K562 (cell line): ENCODE measurements at regions not wholly inside any gene's neighbourhood (a gene's known extent, or its start where the extent isn't known, plus 50 kb on each side); places are given as distances from the start of the nearest gene placed in this dataset.

ENCODE experiments used
- ATAC-seq: fragments of 200-7000 bp; cut with Tn5 transposase; 3 replicates; pipeline ENCODE4 v1.9.1; 2020; ENCODE audit warnings: moderate library complexity
- BruUV-seq: library from RNA; stranded (reverse); fragments of 400-500 nt; replicated peaks from 2 replicates; lab custom pipeline; 2021; lab: Mats Ljungman, UMichigan
- CTCF ChIA-PET: fragments of 300-600 bp; formaldehyde crosslinking; extraction: SDS; loops from one replicate; lab custom pipeline; 2021; ENCODE audit warnings: low intra/inter-chr PET ratio; lab: Yijun Ruan, JAX
- POLR2A ChIA-PET: fragments of 300-600, 350-650 bp; sonication (Branson Sonifier 250); formaldehyde crosslinking; extraction: SDS; loops from one replicate; lab custom pipeline; 2021; ENCODE audit warnings: antibody characterized with exemption, inconsistent platforms; lab: Yijun Ruan, JAX
- DNase-seq, 4 experiments: peaks; one replicate each; pipeline versions ENCODE4 v3.0.0 to v3.0.0-alpha.2; 2011 to 2018; ENCODE audit warnings: low spot score in 3 of 4, mixed read lengths in 3 of 4; ENCODE audit errors: extremely low read depth in 1 of 4
- FAIRE-seq: peaks from 2 replicates; lab custom pipeline; 2011; peaks lifted over from hg19 to GRCh38; lab: Jason Lieb, UNC
- H2AFZ ChIP-seq: 2 replicates; pipeline ENCODE4 v1.6.0; 2011; ENCODE audit warnings: low read depth, low read length, control low read depth, inconsistent platforms
- H3K27ac ChIP-seq: fragments of 200-600 bp; 3 replicates; pipeline ENCODE4 v1.8.0; 2011; ENCODE audit warnings: low read depth, mild to moderate bottlenecking, control low read depth, inconsistent platforms, low read length, moderate library complexity, mixed read lengths; ENCODE audit errors: extremely low read depth
- H3K27me3 ChIP-seq, 2 experiments: fragments of 300-600 bp in 1 of 2; 2 replicates in 1 of 2; 3 replicates in 1 of 2; pipeline versions ENCODE4 v1.6.0 to v1.8.0; 2011; ENCODE audit warnings: inconsistent platforms in 2 of 2, low read length in 2 of 2, mild to moderate bottlenecking in 1 of 2, mixed read lengths in 1 of 2, moderate library complexity in 1 of 2; ENCODE audit not compliant: control insufficient read depth in 2 of 2, insufficient read depth in 2 of 2
- H3K36me3 ChIP-seq: fragments of 300-600 bp; 3 replicates; pipeline ENCODE4 v1.8.0; 2011; ENCODE audit warnings: mild to moderate bottlenecking, low read length, inconsistent platforms; ENCODE audit not compliant: control insufficient read depth, insufficient read depth
- H3K4me1 ChIP-seq, 2 experiments: fragments of 200-600 bp in 1 of 2; replicated peaks in 1 of 2; 2 replicates in 1 of 2; 3 replicates in 1 of 2; pipeline versions ENCODE4 v1.5.1 to v1.8.0; 2011; ENCODE audit warnings: inconsistent platforms in 2 of 2, low read length in 2 of 2, mild to moderate bottlenecking in 1 of 2, mixed read lengths in 1 of 2, moderate library complexity in 1 of 2; ENCODE audit not compliant: control insufficient read depth in 2 of 2, insufficient read depth in 2 of 2
- H3K4me2 ChIP-seq: 2 replicates; pipeline ENCODE4 v1.6.1; 2011; ENCODE audit warnings: low read length, control low read depth, inconsistent platforms, mixed read lengths; ENCODE audit not compliant: insufficient read depth
- H3K4me3 ChIP-seq: fragments of 200-600 bp; sonication (generic), shearing (Covaris generic); 2 replicates; pipeline ENCODE4 v1.5.1; 2016; ENCODE audit warnings: control low read depth, inconsistent platforms
- H3K79me2 ChIP-seq: fragments of 200-600 bp; 3 replicates; pipeline ENCODE4 v1.8.0; 2011; ENCODE audit warnings: low read length, inconsistent platforms; ENCODE audit not compliant: control insufficient read depth, insufficient read depth
- H3K9ac ChIP-seq, 2 experiments: 2 replicates each; pipeline versions ENCODE4 v1.6.0 to v1.6.1; 2011; ENCODE audit warnings: low read depth in 2 of 2, low read length in 2 of 2, control low read depth in 1 of 2, inconsistent platforms in 1 of 2, mild to moderate bottlenecking in 1 of 2, mixed read lengths in 1 of 2; ENCODE audit not compliant: insufficient read depth in 1 of 2
- H3K9me1 ChIP-seq: one replicate; pipeline ENCODE4 v1.6.0; 2011; ENCODE audit warnings: inconsistent platforms, mild to moderate bottlenecking, low read length, moderate library complexity; ENCODE audit not compliant: control insufficient read depth, insufficient read depth
- H3K9me3 ChIP-seq: replicated peaks from 2 replicates; pipeline ENCODE4 v1.5.1; 2011; ENCODE audit warnings: low read depth, low read length, inconsistent platforms; ENCODE audit not compliant: control insufficient read depth, insufficient read depth
- H4K20me1 ChIP-seq: replicated peaks from 2 replicates; pipeline ENCODE4 v1.6.1; 2011; ENCODE audit warnings: low read length, inconsistent platforms, mixed read lengths; ENCODE audit not compliant: control insufficient read depth, insufficient read depth
- ATF6 ChIP-seq: sonication (generic); formaldehyde crosslinking; IDR thresholded peaks from 2 replicates; pipeline ENCODE4 v1.4.0; 2020; ENCODE audit warnings: mild to moderate bottlenecking, missing genetic modification reagents
- GABPB1 ChIP-seq: sonication (generic); formaldehyde crosslinking; IDR thresholded peaks from 2 replicates; pipeline ENCODE4 v1.8.0; 2022; ENCODE audit warnings: mild to moderate bottlenecking, missing genetic modification reagents
- KAT2B ChIP-seq: IDR thresholded peaks from one replicate; pipeline ENCODE4 v1.6.1; 2012; ENCODE audit warnings: low read depth, mild to moderate bottlenecking, control low read depth, inconsistent platforms, low read length, moderate library complexity
- KDM4B ChIP-seq, 2 experiments: fragments of 450-650 bp in 1 of 2; sonication (generic) in 1 of 2; IDR thresholded peaks; 2 replicates each; pipeline ENCODE4 v1.6.1; 2016 to 2017; ENCODE audit warnings: borderline replicate concordance in 2 of 2, antibody characterized with exemption in 1 of 2, low read depth in 1 of 2, mild to moderate bottlenecking in 1 of 2
- KHSRP ChIP-seq: fragments of 450-650 bp; IDR thresholded peaks from 2 replicates; pipeline ENCODE4 v1.6.1; 2017
- NEUROD1 ChIP-seq: fragments of 150-350 bp; IDR thresholded peaks from 2 replicates; pipeline ENCODE4 v1.6.1; 2014; ENCODE audit warnings: borderline replicate concordance, low read length, low read depth; ENCODE audit not compliant: partially characterized antibody
- PYGO2 ChIP-seq: fragments of 450-650 bp; IDR thresholded peaks from 2 replicates; pipeline ENCODE4 v1.6.1; 2016; ENCODE audit warnings: mild to moderate bottlenecking, missing genetic modification characterization, moderate library complexity, missing compliant biosample characterization
- SAFB ChIP-seq: fragments of 200-400 bp; formaldehyde crosslinking; IDR thresholded peaks from 2 replicates; pipeline ENCODE4 v1.6.1; 2017; ENCODE audit warnings: low read depth, low read length, borderline replicate concordance
- SMARCA5 ChIP-seq: fragments of 450-650 bp; IDR thresholded peaks from 2 replicates; pipeline ENCODE4 v1.6.1; 2016
- TAL1 ChIP-seq: fragments of 450-650 bp; IDR thresholded peaks from 2 replicates; pipeline ENCODE4 v1.6.1; 2016; ENCODE audit warnings: mild to moderate bottlenecking
- TCFL5 ChIP-seq: fragments of 250-450 bp; sonication (Bioruptor Pico); conservative IDR thresholded peaks from 2 replicates; pipeline ENCODE4 v1.6.1; 2021; ENCODE audit warnings: mild to moderate bottlenecking, moderate library complexity, matching md5 sums
- ZNF140 ChIP-seq: fragments of 250-450 bp; sonication (Bioruptor Pico); IDR thresholded peaks from 2 replicates; pipeline ENCODE4 v1.8.0; 2021; ENCODE audit warnings: moderate library complexity, mild to moderate bottlenecking, inconsistent platforms
- ZNF212 ChIP-seq: fragments of 450-650 bp; formaldehyde crosslinking; IDR thresholded peaks from 2 replicates; pipeline ENCODE4 v1.4.0; 2020; ENCODE audit warnings: mild to moderate bottlenecking
- ZNF77 ChIP-seq: fragments of 250-450 bp; sonication (Bioruptor Pico); IDR thresholded peaks from 2 replicates; pipeline ENCODE4 v1.5.0; 2020
- WGBS: fragments of 100-300 bp; shearing (Covaris generic); methylation state at CpG from one replicate; pipeline ENCODE4 v1.1.6; 2016; ENCODE audit warnings: low coverage, mixed read lengths; ENCODE audit not compliant: insufficient coverage; ENCODE audit errors: missing lambda C conversion rate; 5-methylcytosine and 5-hydroxymethylcytosine counted together
- in situ Hi-C: fragments of 300-500 bp; cut with MboI; formaldehyde crosslinking; loops from 4 replicates; pipeline ENCODE4 v1.15.0; 2018; ENCODE audit warnings: inconsistent platforms, mixed read lengths
- intact Hi-C: fragments of 100-400 bp; cut with micrococcal nuclease; formaldehyde crosslinking; loops from 2 replicates; pipeline ENCODE4 v1.14.2; 2022

GRCh38 chr7:46999866-47000265, 582.0 kb downstream of the TNS3 start (continued):
- TF ChIP-seq TCFL5 (no peak), ZNF212 (CRISPR knock-in tag) (no peak), ATF6 (CRISPR knock-in tag) (no peak), ZNF77 (CRISPR knock-in tag) (no peak)

- Histone ChIP-seq H3K36me3 (no peaks in the 10 kb centered on the region), H3K4me1 (no peaks in the 10 kb centered on the region), H3K4me3 (no peak overlapping the region), H3K27me3 (no peaks in the 10 kb centered on the region), H4K20me1 (no peaks in the 10 kb centered on the region), H3K9ac (no peak overlapping the region), H3K9me1 (no peaks in the 10 kb centered on the region), H3K4me2 (no peak overlapping the region), H3K9me3 (no peaks in the 10 kb centered on the region), H3K79me2 (no peaks in the 10 kb centered on the region), H3K27ac (no peak overlapping the region), H2AFZ (no peak overlapping the region)
- in situ Hi-C loops = no loop called here
- intact Hi-C loops = no loop called here
- no TSS peak for BruUV-seq
- no peak for FAIRE-seq
- ATAC-seq = no peak
- CTCF ChIA-PET = no interaction called here
- DNase-seq = no peak
- POLR2A ChIA-PET = no interaction called here
- 0% methylated on average over 3 of the region's 3 CpGs for WGBS
- TF ChIP-seq NEUROD1 (no peak), GABPB1 (no peak), KAT2B (no peak), SAFB (no peak), SMARCA5 (no peak), KHSRP (no peak), ZNF140 (CRISPR knock-in tag) (no peak), TAL1 (no peak), KDM4B (IDR thresholded peaks at IDR 0.05; ENCODE audit: borderline replicate concordance in 2 of 2, low read depth in 1 of 2) (no peak), PYGO2 (no peak)
These were observed 584.9 kb downstream of the TNS3 start for GRCh38 chr7:46996972-46997371.
